ENCODE measurements at regions not wholly inside any gene's neighbourhood (a gene's known extent, or its start where the extent isn't known, plus 50 kb on each side); places are given as distances from the start of the nearest gene placed in this dataset.

DNA sequence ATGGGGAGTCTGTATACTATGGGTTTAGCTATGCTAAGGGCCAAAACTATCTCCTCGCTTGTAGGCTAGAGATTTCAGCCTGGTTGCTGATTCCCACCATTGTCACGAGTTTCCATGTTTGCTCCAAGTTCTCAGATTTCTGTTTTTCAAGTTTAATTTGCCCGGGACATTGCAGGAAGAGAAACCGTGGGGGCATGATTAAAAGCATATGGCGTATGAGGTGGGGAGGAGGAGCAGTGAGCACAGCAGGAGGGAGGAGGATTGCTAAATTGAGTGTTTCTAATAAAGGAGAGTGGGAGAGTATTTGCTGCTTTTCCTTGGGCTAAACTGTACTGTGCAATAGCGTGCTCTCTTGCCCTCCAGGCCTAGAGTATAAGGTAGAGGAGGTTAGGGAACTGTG lies 558.4 kb downstream of the METTL15 start:
- H3K9ac ChIP-seq (ENCODE audit: low read length): no peak overlapping the region
- no peak for TF ChIP-seq EZH2phosphoT487 (IDR thresholded peaks at IDR 0.05; ENCODE audit: borderline replicate concordance)
- TF ChIP-seq, protein P1, sequence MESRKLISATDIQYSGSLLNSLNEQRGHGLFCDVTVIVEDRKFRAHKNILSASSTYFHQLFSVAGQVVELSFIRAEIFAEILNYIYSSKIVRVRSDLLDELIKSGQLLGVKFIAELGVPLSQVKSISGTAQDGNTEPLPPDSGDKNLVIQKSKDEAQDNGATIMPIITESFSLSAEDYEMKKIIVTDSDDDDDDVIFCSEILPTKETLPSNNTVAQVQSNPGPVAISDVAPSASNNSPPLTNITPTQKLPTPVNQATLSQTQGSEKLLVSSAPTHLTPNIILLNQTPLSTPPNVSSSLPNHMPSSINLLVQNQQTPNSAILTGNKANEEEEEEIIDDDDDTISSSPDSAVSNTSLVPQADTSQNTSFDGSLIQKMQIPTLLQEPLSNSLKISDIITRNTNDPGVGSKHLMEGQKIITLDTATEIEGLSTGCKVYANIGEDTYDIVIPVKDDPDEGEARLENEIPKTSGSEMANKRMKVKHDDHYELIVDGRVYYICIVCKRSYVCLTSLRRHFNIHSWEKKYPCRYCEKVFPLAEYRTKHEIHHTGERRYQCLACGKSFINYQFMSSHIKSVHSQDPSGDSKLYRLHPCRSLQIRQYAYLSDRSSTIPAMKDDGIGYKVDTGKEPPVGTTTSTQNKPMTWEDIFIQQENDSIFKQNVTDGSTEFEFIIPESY (IDR thresholded peaks at IDR 0.05; ENCODE audit: extremely low read depth, insufficient replicate concordance, low read length): no peak
- TF ChIP-seq TCF7L2 (IDR thresholded peaks at IDR 0.05; ENCODE audit: borderline replicate concordance, extremely low read depth, insufficient read depth, insufficient read length): no peak
- TF ChIP-seq ZFX (IDR thresholded peaks at IDR 0.05): no peak
- no peak for TF ChIP-seq CEBPB (IDR thresholded peaks at IDR 0.05; ENCODE audit: low read depth)
- TF ChIP-seq EZH2 (IDR thresholded peaks at IDR 0.05): no peak
- no peak for TF ChIP-seq POLR2AphosphoS5 (IDR thresholded peaks at IDR 0.05; ENCODE audit: low read depth, low read length)
- TF ChIP-seq, protein P2, sequence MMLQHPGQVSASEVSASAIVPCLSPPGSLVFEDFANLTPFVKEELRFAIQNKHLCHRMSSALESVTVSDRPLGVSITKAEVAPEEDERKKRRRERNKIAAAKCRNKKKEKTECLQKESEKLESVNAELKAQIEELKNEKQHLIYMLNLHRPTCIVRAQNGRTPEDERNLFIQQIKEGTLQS (IDR thresholded peaks at IDR 0.05): no peak
- no peak for TF ChIP-seq SIN3A (IDR thresholded peaks at IDR 0.05; ENCODE audit: low read depth)
- H3K27me3 ChIP-seq (ENCODE audit: insufficient read depth, low read length): no peaks in the 10 kb centered on the region
- ChIA-PET CTCF (no interaction called here), RAD21 (ENCODE audit: low non-redundant PET in 1 of 2, low total read pairs in 2 of 2, uncharacterized antibody in 2 of 2, unreplicated experiment in 2 of 2) (no interaction called here), POLR2A (no interaction called here)
- H3K9me3 ChIP-seq (ENCODE audit: control insufficient read depth in 1 of 2, insufficient read depth in 1 of 2, low read depth in 1 of 2, low read length in 2 of 2): no peaks in the 10 kb centered on the region
- H3K27ac ChIP-seq (ENCODE audit: low read depth, low read length): no peak overlapping the region
- intact Hi-C loops (cut with micrococcal nuclease): no loop called here
- H3K4me3 ChIP-seq (replicated peaks in 1 of 2; ENCODE audit: low read depth in 1 of 2, low read length in 2 of 2): no peak overlapping the region
- H4K20me1 ChIP-seq (ENCODE audit: insufficient read depth): no peaks in the 10 kb centered on the region
- H2AFZ ChIP-seq (ENCODE audit: low read depth, low read length, poor library complexity, severe bottlenecking): no peak overlapping the region
- no peaks in the 10 kb centered on the region for H3K79me2 ChIP-seq (ENCODE audit: insufficient read depth, low read length)
- H3K4me1 ChIP-seq (ENCODE audit: control insufficient read depth in 1 of 2, insufficient read depth in 2 of 2, low read length in 2 of 2): no peaks in the 10 kb centered on the region
- no peak for DNase-seq (ENCODE audit: low read depth, low spot score)
- ATAC-seq: no peak
- BruUV-seq (replicated peaks): no TSS peak
- H3K36me3 ChIP-seq (ENCODE audit: control insufficient read depth in 1 of 2, insufficient read depth in 2 of 2, low read length in 2 of 2): no peaks in the 10 kb centered on the region
- no peaks in the 10 kb centered on the region for H3K9me2 ChIP-seq (ENCODE audit: insufficient read depth)
- H3K4me2 ChIP-seq (ENCODE audit: low read length): no peak overlapping the region
